NCI-H748 (cell line): ENCODE measurements at regions not wholly inside any gene's neighbourhood (a gene's known extent, or its start where the extent isn't known, plus 50 kb on each side); places are given as distances from the start of the nearest gene placed in this dataset.
"Not testable (repeated sequence)": the region's sequence is repeated elsewhere in the genome, so short reads cannot be mapped to it uniquely, and the experiment has no call there.

ENCODE experiments used
- DNase-seq: peaks from one replicate; lab custom pipeline; 2025; ENCODE audit not compliant: unreplicated experiment; lab: John Stamatoyannopoulos, UW

DNA sequence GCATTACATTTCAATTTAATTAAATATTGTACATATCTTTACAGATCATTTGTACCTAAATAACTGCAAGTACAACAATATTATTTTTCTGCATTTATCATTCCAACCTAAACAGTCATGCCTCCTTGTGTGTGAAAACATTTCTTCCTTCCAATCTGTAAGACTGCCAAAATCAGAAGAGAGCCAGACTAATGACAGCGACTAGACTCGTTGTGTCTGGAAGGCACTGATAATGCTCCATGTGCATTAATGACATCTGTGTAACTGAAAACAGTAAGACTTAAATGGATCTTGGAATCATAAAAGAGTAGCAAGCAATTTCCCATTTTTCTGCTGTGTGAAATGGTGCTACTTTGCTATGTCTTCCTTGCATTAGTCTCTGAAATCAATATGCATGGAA is 278.0 kb upstream of the DSEL start:
- DNase-seq: no peak

DNA sequence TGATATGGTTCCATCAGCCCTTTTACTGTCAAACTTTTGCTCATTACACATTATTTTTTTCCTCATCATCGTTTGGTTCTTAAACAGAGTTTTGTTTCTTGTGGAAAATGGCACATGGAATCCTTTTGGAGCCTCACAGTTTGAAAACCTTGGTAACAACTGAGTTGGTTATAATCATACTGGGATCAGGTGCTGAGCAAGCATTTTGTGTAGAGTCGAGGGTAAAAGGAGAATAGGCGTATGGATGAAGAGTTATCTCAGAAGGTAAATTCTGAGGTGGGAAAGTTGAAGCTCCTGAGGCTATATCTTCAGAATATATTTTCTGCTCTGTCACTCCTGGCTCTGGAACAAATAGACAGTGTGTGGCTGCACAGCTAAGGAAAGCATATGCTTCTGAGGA is 274.0 kb upstream of the DSEL start:
- DNase-seq: no peak

DNA sequence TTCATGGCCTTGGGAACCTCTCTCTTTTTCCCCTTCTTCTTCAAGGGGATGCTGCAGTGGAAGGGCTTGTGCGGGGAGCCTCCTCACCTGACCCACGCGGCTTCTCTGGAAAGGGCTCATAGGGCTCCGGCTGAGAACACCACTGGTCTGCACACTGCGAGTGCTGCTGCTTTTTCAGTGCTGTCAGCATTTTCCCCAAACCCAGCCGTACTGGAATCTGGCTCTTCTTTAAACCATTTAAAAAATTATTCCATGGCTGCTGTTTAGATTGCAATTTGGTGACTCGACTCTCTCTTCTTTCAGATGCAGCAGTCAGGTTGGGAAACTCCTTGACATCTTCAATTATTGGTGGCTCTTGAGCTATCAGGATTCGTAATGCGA is 272.6 kb upstream of the DSEL start:
- DNase-seq: no peak

GRCh38 chr18:67788310-67789164 is 272.0 kb upstream of the DSEL start:
- DNase-seq: no peak

DNA sequence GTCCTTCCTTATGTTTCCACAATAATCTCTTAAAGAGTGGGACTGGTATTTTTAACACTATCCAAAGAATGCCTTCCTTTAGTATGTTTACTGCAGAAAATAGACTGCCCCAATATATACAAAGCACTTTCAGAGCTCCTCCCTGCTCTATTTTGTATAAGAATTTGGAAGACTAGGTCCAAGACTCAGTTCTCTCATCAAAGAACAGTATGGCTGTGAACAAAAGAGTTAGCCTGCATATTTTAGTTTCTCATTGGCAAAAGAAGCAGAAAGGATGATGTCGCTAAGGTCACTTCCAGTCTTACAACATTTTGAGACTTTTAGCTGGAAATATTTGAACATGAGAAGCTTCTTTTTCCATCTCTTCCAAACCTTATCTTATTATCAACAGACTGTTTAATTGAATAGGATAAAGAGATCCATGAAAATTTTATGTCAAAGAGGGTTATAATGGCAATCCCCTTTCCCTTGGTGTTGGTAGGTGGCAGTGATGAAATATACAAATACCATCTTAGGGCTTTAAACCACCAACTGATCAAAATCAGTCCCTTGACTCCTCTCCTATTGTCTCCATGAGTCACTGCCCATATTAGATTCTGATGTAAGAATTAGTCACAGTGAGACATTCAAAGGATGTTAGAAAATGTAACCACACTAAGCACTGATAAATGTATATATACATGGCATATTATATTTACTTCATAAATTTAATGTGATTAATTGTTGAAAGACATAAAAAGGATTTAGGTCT is 266.9 kb upstream of the DSEL start:
- no peak for DNase-seq

GRCh38 chr18:67778016-67778415 is 261.5 kb upstream of the DSEL start:
- DNase-seq: no peak

DNA sequence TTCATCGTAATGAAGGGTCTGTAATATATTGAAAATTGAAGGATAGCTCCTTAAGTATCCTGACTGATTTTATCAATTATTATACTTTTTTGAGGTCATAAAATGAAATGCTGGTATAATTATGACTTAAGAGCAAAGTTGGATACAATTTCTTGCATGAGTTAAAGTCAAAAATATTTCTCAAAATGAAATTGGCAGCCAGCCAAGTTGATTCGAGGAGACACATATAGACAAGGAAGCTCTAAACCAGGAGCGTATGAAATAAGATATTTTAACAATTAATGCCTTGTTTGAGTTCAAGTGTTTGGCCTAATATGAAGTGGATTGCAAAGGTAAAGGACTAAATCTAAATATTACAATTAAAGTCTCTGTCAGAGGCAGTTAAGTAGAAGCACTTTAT is 260.4 kb upstream of the DSEL start:
- peak; percentile 49 for DNase-seq

DNA sequence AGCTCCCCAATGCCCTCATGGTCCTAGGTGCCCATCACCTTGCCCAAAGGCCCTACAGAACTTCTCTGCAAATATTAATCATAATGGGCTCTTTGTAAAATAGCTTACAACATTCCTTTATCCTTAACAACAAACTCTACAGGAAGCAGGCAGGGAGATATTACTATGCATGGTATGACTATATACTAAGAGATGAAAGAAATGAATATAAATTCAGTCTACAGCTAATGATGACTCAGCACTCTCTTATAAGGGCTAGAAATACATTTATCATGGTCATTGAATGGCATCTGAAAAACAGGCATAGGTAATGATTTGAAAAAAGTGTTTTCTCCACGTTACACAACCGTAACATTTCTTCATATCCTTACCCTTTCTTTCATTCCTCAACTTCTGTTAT is 254.8 kb upstream of the DSEL start:
- no peak for DNase-seq

DNA sequence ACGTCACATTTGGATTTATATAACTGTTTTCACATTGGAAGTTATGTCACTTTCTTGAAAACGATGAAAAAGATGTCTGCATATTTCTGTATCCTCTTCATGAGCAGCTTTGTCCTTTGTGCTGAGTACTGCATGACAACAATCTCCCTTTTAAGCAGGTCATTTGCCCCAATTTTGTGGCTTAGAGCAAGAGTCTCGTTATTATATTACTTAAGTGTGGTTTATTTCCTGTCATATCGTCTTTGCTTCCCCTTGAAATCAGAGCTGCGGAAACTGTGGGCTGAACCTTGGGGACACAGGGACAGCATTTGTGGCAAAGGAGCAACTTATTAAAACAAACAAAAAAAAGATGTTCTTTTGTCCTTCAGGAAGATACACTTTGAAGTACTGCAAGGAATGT is 254.0 kb upstream of the DSEL start:
- DNase-seq: no peak

DNA sequence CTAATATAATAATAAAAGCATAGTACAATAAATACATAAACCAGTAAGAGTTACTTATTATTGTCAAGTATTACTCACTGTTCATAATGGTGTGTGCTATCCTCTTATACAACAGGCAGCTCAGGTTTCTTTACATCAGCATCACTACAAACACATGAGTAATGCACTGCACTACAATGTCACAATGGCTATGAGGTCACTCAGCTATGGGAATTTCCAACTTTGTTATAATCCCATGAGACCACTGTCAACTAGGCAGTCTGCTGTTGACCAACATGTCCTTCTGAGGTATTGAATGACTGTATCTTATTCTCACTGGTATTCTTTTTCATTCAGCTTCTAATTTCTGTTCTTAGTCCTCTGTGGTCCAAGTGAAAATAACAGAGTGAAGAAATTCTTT is 250.4 kb upstream of the DSEL start:
- peak; percentile 42 for DNase-seq

DNA sequence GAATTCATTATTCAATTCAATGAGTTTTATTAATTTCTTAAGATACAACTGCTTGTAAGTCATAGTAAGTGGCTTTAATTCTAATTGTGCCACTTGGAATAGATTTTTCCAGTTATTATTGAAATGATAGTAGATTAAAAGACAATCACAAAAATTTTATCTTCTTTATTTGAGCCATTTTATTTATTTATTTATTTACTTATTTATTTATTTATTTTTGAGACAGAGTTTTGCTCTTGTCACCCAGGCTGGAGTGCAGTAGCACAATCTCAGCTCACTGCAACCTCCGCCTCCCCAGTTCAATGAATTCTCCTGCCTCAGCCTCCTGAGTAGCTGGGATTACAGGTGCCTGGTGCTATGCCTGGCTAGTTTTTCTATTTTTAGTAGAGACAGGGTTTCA is 235.7 kb upstream of the DSEL start:
- not testable (repeated sequence) for DNase-seq

- DNase-seq: no peak
Measured at GRCh38 chr18:67742954-67743353, 226.4 kb upstream of the DSEL start.

DNA sequence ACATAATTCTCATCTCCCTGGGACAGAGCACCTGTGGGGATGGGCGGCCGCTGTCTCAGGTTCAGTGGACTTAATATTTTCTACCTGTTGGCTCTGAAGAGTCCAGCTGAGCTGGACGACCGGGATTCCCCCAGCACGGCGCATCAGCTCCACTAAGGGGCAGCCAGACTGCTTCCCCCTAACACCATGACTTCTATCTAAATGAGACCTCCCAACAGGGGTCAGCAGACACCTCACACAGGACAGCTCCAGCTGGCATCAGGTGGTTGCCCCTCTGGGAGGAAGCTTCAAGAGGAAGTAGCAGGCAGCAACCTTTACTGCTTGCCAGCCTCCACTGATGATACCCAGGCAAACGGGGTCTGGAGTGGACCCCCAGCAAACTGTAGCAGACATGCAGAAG is 226.0 kb upstream of the DSEL start:
- DNase-seq: no peak

DNA sequence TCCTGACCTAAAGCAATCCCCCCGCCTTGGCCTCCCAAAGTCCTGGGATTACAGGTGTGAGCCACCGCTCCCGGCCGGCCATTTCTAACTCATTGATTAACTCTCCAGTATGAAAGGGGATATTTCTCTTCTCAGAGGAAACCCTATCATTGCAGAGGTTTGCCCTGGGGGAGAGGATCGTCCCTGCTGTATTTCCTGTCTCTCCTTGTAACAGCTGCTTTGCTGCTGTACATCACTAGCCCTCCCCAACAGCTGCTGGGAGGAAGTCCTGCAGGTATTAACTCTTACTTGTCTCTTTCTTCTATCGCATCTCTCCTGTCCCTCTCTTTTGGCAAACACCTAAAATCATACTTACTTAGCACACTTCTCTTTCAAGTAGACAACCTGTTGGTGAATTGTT is 219.0 kb upstream of the DSEL start:
- DNase-seq: no peak

DNA sequence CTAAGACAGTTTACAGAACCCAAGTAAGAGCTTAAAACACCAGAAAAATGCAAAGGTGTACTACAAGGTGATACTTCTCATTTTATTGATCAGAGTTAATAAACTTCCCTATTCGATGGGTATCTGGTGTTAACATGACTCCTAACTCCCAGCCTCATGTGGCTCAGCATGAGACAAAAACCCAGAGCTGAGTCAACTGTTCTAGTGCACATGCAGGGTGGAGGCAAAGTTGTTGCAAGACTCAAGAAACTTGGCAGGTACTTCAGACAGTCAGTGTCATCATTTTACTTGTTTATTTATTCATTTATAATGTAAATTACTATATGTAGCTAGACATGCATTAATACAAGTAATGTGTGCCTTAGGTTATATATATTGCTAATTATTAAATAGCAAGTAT is 216.6 kb upstream of the DSEL start:
- no peak for DNase-seq

GRCh38 chr18:67731851-67732250 is 215.3 kb upstream of the DSEL start:
- no peak for DNase-seq

- DNase-seq: no peak
Measured at GRCh38 chr18:67730886-67731285, 214.4 kb upstream of the DSEL start.

DNA sequence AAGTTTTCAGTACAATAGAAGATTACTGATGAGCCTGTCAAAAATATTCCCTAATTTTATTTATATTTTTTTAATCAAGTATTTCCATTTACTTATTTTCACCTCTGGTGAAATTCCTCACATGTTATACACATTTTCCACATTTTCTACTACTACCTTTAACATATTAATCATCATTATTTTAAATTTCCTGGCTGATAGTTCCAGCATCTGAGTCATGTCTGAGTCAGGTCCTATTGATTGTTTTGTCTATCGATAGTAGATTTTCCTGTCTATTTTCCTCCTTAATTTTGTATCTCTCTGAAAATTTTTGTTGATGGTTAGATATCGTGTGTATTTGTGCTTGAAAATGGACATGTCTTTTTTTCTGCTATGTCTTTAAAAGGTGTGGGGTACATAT is 211.8 kb upstream of the DSEL start:
- DNase-seq: no peak

DNA sequence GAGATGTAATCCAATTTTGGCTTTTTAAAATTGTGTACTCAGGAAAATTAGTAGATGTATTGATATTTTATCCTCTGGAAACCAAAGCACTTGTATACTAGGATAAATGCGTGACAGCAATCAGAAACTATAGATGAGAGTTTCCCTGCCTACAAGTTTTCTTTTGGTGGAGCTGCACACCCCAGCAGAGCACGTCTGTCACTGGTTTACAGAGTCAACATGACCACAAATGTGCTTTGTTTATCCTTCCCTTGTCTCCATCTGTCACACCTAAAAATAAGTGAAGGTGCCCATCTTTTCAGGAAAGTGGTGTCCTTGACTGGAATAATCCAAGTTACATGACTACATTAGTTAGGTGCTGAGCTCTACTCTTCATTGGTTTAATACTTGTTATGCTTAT is 210.4 kb upstream of the DSEL start:
- DNase-seq: peak; percentile 12

DNA sequence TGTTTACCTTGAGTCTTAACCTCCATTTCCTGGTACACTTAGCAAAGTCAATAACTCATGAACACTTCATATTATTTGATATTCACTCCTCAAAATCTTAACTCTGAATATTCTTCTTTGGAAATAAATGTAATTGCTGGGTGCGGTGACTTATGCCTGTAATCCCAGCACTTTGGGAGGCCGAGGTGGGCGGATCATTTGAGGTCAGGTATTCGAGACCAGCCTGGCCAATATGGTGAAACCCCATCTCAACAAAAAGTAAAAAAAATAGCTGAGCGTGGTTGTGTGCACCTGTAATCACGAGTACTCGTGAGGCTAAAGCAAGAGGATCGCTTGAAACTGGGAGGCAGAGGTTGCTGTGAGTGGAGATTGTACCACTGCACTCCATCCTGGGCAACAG is 201.3 kb upstream of the DSEL start:
- DNase-seq: no peak

DNA sequence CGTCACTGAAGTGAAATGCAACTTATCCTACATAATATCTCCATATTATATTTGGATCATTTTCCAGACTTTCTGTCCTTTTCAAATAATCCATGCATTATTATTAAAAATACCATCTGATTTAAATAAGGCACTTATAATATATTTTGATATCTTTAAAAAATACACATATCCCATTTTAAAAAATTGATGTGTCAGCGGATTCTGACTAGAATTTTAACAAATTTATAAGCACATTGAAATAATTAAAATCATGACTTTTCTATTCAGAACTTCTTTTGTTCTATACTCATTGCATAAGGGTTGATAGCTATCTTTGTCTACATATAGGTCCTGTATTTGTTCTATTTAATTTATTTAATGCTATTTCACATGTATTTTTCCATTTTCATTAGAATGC is 199.0 kb upstream of the DSEL start:
- no peak for DNase-seq

DNA sequence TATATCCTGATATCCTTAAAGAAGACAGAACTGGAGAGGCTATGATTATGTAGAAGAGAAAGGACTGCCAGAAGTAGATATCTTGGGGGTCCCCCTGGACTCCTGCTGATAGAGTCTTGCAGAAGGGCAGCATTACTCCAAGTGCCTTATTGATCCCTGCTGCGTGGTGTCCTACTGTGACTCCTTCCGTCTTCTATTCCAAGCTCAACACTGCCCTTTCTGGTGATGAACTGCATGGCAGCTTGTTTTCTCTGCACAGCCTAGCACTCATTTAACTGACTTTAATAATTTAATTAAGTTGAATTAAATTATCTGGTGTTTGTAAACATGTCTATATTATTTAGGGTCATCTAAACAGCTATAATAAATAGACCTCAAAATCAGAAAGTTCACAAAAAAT is 194.1 kb upstream of the DSEL start:
- no peak for DNase-seq

DNA sequence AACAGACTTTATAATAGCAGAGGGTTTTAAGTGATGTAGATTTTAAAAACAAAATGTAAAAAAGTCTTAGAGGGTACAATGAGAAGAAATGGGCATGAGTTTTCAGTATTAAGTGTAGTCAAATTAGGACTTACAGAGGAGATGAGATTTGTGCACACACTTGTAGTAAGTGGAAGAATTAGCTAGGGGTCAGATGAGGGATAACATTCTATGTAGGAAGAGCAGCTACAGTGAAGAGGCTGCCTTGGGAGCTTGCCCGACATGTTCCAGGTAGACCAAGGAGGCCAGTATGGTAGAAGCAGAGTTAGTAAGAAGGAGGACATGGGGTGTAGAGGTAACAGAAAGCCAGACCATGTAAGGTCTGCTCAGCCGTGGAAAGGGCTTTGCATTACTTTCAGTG is 189.2 kb upstream of the DSEL start:
- peak; percentile 15 for DNase-seq
